GM23338 (cell line): ENCODE measurements at regions not wholly inside any gene's neighbourhood (a gene's known extent, or its start where the extent isn't known, plus 50 kb on each side); places are given as distances from the start of the nearest gene placed in this dataset.

Experiments
- ATAC-seq: fragments of 200-7000 bp; cut with Tn5 transposase; 3 replicates; pipeline ENCODE4 v1.9.1; 2020
- DNase-seq: peaks from one replicate; pipeline ENCODE4 v3.0.0-alpha.2; 2015; ENCODE audit warnings: low spot score
- H2AFZ ChIP-seq: fragments of 200-600 bp; sonication (generic); 2 replicates; pipeline ENCODE4 v1.8.0; 2016; ENCODE audit warnings: antibody characterized with exemption, mild to moderate bottlenecking, moderate library complexity
- H3F3A ChIP-seq: fragments of 200-600 bp; sonication (generic); replicated peaks from 2 replicates; pipeline ENCODE4 v1.8.0; 2017; ENCODE audit warnings: antibody characterized with exemption, mixed run types, low read depth
- H3K27ac ChIP-seq: fragments of 200-600 bp; sonication (generic); 2 replicates; pipeline ENCODE4 v1.6.1; 2016; ENCODE audit warnings: low read depth
- H3K27me3 ChIP-seq: fragments of 200-600 bp; sonication (generic); 2 replicates; pipeline ENCODE4 v1.8.0; 2016; ENCODE audit warnings: mild to moderate bottlenecking, mixed run types, moderate library complexity; ENCODE audit not compliant: insufficient read depth
- H3K36me3 ChIP-seq: fragments of 200-600 bp; sonication (generic); 2 replicates; pipeline ENCODE4 v1.8.0; 2016; ENCODE audit warnings: mild to moderate bottlenecking; ENCODE audit not compliant: insufficient read depth
- H3K4me1 ChIP-seq: fragments of 200-600 bp; sonication (generic); 2 replicates; pipeline ENCODE4 v1.8.0; 2016; ENCODE audit warnings: mild to moderate bottlenecking, moderate library complexity; ENCODE audit not compliant: insufficient read depth
- H3K4me2 ChIP-seq: fragments of 200-600 bp; sonication (generic); 2 replicates; pipeline ENCODE4 v1.7.1; 2017; ENCODE audit warnings: mixed run types
- H3K4me3 ChIP-seq: fragments of 200-600 bp; sonication (generic); 2 replicates; pipeline ENCODE4 v1.6.1; 2016; ENCODE audit warnings: mixed run types
- H3K79me2 ChIP-seq: fragments of 200-600 bp; sonication (generic); replicated peaks from 2 replicates; pipeline ENCODE4 v1.8.0; 2017; ENCODE audit warnings: mild to moderate bottlenecking; ENCODE audit not compliant: insufficient read depth
- H3K9me2 ChIP-seq: fragments of 200-600 bp; sonication (generic); 2 replicates; pipeline ENCODE4 v1.8.0; 2017; ENCODE audit not compliant: insufficient read depth
- H4K20me1 ChIP-seq: fragments of 200-600 bp; sonication (generic); replicated peaks from 2 replicates; pipeline ENCODE4 v1.8.0; 2017; ENCODE audit warnings: mild to moderate bottlenecking; ENCODE audit not compliant: insufficient read depth
- H3K27ac Mint-ChIP-seq: 2 replicates; pipeline ENCODE4 v1.8.0; 2020; ENCODE audit warnings: inconsistent platforms, mild to moderate bottlenecking, moderate library complexity, mixed read lengths
- H3K27me3 Mint-ChIP-seq: 3 replicates; pipeline ENCODE4 v1.8.0; 2022; ENCODE audit warnings: low read depth, mild to moderate bottlenecking, moderate library complexity, mixed read lengths, inconsistent platforms; ENCODE audit not compliant: insufficient read depth, poor library complexity
- H3K36me3 Mint-ChIP-seq: 3 replicates; pipeline ENCODE4 v1.8.0; 2021; ENCODE audit warnings: low read depth, mild to moderate bottlenecking, inconsistent platforms, moderate library complexity, mixed read lengths
- H3K4me1 Mint-ChIP-seq: 3 replicates; pipeline ENCODE4 v1.8.0; 2020; ENCODE audit warnings: mild to moderate bottlenecking, inconsistent platforms, mixed read lengths
- H3K4me3 Mint-ChIP-seq: 3 replicates; pipeline ENCODE4 v1.8.0; 2021; ENCODE audit warnings: moderate library complexity, mild to moderate bottlenecking, inconsistent platforms, mixed read lengths
- H3K9me3 Mint-ChIP-seq: 3 replicates; pipeline ENCODE4 v1.8.0; 2020; ENCODE audit warnings: moderate library complexity, mild to moderate bottlenecking, inconsistent platforms, mixed read lengths
- CREB1 ChIP-seq: fragments of 250-450 bp; sonication (Bioruptor Pico); IDR thresholded peaks from 2 replicates; pipeline ENCODE4 v1.5.0; 2020; ENCODE audit warnings: low read depth, mild to moderate bottlenecking, moderate library complexity
- NANOG ChIP-seq: IDR thresholded peaks from 2 replicates; pipeline ENCODE4 v1.6.1; 2016; ENCODE audit warnings: antibody characterized with exemption, borderline replicate concordance
- POLR2AphosphoS5 ChIP-seq: IDR thresholded peaks from 2 replicates; pipeline ENCODE4 v1.6.1; 2016; ENCODE audit warnings: antibody characterized with exemption, low read depth
- STAT1 ChIP-seq: IDR thresholded peaks from one replicate; pipeline ENCODE4 v1.6.1; 2016; ENCODE audit warnings: antibody characterized with exemption; ENCODE audit not compliant: unreplicated experiment
- ZNF114 ChIP-seq: fragments of 250-450 bp; sonication (Bioruptor Pico); IDR thresholded peaks from 2 replicates; pipeline ENCODE4 v1.5.0; 2020; ENCODE audit warnings: mild to moderate bottlenecking, moderate library complexity
- ZNF331 ChIP-seq: fragments of 250-450 bp; sonication (Bioruptor Pico); IDR thresholded peaks from 2 replicates; pipeline ENCODE4 v1.5.0; 2020; ENCODE audit warnings: low read depth, mild to moderate bottlenecking, moderate library complexity
- TF ChIP-seq, protein P1 (sequence below): IDR thresholded peaks from one replicate; pipeline ENCODE4 v1.6.1; 2018; ENCODE audit warnings: antibody characterized with exemption; ENCODE audit not compliant: unreplicated experiment
- TF ChIP-seq, protein P2 (sequence below): fragments of 250-450 bp; sonication (Bioruptor Pico); IDR thresholded peaks from 2 replicates; pipeline ENCODE4 v1.5.0; 2020; ENCODE audit warnings: mild to moderate bottlenecking, moderate library complexity
- TF ChIP-seq, protein P3 (sequence below), 2 experiments: fragments of 200-600 bp in 1 of 2; sonication (generic) in 1 of 2; conservative IDR thresholded peaks; 2 replicates each; pipeline versions ENCODE4 v1.5.1 to v1.6.1; 2016 to 2017; ENCODE audit warnings: antibody characterized with exemption in 2 of 2, low read depth in 2 of 2, mild to moderate bottlenecking in 2 of 2, moderate library complexity in 1 of 2
- TF ChIP-seq, protein P4 (sequence below): IDR thresholded peaks from 2 replicates; pipeline ENCODE4 v1.6.1; 2016; ENCODE audit warnings: antibody characterized with exemption

DNA sequence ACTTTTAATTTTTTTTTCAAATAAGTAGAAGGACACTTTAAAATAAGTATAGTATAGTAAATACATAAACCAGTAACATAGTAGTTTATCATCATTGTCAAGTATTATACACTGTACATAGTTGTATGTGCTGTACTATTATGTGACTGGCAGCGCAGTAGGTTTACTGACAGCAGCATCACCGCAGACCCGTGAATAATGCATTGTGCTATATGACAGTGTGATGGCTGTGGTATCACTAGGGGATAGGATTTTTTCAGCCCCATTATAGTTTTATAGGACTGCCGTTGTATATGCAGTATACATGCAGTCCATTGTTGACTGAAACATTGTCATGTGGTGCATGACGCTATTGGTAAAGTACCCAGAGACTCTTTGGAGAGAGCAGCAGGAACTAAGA lies 306.5 kb downstream of the SQOR start:
- Mint-ChIP-seq H3K4me3 (no peak overlapping the region), H3K4me1 (no peaks in the 10 kb centered on the region), H3K36me3 (peaks cover 9% of the 10 kb centered on the region), H3K9me3 (peaks cover 76% of the 10 kb centered on the region), H3K27me3 (no peaks in the 10 kb centered on the region), H3K27ac (no peak overlapping the region)
- ATAC-seq (no peak), DNase-seq (no peak)
- TF ChIP-seq, protein P1, sequence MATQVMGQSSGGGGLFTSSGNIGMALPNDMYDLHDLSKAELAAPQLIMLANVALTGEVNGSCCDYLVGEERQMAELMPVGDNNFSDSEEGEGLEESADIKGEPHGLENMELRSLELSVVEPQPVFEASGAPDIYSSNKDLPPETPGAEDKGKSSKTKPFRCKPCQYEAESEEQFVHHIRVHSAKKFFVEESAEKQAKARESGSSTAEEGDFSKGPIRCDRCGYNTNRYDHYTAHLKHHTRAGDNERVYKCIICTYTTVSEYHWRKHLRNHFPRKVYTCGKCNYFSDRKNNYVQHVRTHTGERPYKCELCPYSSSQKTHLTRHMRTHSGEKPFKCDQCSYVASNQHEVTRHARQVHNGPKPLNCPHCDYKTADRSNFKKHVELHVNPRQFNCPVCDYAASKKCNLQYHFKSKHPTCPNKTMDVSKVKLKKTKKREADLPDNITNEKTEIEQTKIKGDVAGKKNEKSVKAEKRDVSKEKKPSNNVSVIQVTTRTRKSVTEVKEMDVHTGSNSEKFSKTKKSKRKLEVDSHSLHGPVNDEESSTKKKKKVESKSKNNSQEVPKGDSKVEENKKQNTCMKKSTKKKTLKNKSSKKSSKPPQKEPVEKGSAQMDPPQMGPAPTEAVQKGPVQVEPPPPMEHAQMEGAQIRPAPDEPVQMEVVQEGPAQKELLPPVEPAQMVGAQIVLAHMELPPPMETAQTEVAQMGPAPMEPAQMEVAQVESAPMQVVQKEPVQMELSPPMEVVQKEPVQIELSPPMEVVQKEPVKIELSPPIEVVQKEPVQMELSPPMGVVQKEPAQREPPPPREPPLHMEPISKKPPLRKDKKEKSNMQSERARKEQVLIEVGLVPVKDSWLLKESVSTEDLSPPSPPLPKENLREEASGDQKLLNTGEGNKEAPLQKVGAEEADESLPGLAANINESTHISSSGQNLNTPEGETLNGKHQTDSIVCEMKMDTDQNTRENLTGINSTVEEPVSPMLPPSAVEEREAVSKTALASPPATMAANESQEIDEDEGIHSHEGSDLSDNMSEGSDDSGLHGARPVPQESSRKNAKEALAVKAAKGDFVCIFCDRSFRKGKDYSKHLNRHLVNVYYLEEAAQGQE: no peak
- TF ChIP-seq NANOG (no peak), ZNF114 (CRISPR knock-in tag) (no peak), POLR2AphosphoS5 (no peak), ZNF331 (CRISPR knock-in tag) (no peak), STAT1 (no peak), CREB1 (no peak)
- TF ChIP-seq, protein P2, sequence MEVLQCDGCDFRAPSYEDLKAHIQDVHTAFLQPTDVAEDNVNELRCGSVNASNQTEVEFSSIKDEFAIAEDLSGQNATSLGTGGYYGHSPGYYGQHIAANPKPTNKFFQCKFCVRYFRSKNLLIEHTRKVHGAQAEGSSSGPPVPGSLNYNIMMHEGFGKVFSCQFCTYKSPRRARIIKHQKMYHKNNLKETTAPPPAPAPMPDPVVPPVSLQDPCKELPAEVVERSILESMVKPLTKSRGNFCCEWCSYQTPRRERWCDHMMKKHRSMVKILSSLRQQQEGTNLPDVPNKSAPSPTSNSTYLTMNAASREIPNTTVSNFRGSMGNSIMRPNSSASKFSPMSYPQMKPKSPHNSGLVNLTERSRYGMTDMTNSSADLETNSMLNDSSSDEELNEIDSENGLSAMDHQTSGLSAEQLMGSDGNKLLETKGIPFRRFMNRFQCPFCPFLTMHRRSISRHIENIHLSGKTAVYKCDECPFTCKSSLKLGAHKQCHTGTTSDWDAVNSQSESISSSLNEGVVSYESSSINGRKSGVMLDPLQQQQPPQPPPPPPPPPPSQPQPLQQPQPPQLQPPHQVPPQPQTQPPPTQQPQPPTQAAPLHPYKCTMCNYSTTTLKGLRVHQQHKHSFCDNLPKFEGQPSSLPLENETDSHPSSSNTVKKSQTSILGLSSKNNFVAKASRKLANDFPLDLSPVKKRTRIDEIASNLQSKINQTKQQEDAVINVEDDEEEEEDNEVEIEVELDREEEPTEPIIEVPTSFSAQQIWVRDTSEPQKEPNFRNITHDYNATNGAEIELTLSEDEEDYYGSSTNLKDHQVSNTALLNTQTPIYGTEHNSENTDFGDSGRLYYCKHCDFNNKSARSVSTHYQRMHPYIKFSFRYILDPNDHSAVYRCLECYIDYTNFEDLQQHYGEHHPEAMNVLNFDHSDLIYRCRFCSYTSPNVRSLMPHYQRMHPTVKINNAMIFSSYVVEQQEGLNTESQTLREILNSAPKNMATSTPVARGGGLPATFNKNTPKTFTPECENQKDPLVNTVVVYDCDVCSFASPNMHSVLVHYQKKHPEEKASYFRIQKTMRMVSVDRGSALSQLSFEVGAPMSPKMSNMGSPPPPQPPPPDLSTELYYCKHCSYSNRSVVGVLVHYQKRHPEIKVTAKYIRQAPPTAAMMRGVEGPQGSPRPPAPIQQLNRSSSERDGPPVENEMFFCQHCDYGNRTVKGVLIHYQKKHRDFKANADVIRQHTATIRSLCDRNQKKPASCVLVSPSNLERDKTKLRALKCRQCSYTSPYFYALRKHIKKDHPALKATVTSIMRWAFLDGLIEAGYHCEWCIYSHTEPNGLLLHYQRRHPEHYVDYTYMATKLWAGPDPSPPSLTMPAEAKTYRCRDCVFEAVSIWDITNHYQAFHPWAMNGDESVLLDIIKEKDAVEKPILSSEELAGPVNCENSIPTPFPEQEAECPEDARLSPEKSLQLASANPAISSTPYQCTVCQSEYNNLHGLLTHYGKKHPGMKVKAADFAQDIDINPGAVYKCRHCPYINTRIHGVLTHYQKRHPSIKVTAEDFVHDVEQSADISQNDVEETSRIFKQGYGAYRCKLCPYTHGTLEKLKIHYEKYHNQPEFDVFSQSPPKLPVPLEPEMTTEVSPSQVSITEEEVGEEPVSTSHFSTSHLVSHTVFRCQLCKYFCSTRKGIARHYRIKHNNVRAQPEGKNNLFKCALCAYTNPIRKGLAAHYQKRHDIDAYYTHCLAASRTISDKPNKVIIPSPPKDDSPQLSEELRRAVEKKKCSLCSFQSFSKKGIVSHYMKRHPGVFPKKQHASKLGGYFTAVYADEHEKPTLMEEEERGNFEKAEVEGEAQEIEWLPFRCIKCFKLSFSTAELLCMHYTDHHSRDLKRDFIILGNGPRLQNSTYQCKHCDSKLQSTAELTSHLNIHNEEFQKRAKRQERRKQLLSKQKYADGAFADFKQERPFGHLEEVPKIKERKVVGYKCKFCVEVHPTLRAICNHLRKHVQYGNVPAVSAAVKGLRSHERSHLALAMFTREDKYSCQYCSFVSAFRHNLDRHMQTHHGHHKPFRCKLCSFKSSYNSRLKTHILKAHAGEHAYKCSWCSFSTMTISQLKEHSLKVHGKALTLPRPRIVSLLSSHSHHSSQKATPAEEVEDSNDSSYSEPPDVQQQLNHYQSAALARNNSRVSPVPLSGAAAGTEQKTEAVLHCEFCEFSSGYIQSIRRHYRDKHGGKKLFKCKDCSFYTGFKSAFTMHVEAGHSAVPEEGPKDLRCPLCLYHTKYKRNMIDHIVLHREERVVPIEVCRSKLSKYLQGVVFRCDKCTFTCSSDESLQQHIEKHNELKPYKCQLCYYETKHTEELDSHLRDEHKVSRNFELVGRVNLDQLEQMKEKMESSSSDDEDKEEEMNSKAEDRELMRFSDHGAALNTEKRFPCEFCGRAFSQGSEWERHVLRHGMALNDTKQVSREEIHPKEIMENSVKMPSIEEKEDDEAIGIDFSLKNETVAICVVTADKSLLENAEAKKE (CRISPR knock-in tag): no peak
- TF ChIP-seq, protein P3, sequence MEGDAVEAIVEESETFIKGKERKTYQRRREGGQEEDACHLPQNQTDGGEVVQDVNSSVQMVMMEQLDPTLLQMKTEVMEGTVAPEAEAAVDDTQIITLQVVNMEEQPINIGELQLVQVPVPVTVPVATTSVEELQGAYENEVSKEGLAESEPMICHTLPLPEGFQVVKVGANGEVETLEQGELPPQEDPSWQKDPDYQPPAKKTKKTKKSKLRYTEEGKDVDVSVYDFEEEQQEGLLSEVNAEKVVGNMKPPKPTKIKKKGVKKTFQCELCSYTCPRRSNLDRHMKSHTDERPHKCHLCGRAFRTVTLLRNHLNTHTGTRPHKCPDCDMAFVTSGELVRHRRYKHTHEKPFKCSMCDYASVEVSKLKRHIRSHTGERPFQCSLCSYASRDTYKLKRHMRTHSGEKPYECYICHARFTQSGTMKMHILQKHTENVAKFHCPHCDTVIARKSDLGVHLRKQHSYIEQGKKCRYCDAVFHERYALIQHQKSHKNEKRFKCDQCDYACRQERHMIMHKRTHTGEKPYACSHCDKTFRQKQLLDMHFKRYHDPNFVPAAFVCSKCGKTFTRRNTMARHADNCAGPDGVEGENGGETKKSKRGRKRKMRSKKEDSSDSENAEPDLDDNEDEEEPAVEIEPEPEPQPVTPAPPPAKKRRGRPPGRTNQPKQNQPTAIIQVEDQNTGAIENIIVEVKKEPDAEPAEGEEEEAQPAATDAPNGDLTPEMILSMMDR (conservative IDR thresholded peaks at IDR 0.05; ENCODE audit: low read depth in 2 of 2): no peak
- TF ChIP-seq, protein P4, sequence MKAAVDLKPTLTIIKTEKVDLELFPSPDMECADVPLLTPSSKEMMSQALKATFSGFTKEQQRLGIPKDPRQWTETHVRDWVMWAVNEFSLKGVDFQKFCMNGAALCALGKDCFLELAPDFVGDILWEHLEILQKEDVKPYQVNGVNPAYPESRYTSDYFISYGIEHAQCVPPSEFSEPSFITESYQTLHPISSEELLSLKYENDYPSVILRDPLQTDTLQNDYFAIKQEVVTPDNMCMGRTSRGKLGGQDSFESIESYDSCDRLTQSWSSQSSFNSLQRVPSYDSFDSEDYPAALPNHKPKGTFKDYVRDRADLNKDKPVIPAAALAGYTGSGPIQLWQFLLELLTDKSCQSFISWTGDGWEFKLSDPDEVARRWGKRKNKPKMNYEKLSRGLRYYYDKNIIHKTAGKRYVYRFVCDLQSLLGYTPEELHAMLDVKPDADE: no peak
- Histone ChIP-seq H3F3A (no peaks in the 10 kb centered on the region), H3K4me2 (no peak overlapping the region), H3K4me3 (no peak overlapping the region), H2AFZ (no peak overlapping the region), H3K36me3 (no peaks in the 10 kb centered on the region), H3K79me2 (no peaks in the 10 kb centered on the region), H3K27ac (no peak overlapping the region), H3K4me1 (no peaks in the 10 kb centered on the region), H4K20me1 (no peaks in the 10 kb centered on the region), H3K27me3 (no peaks in the 10 kb centered on the region), H3K9me2 (no peaks in the 10 kb centered on the region)
